Natural killer cell (primary cell): ENCODE measurements at regions not wholly inside any gene's neighbourhood (a gene's known extent, or its start where the extent isn't known, plus 50 kb on each side); places are given as distances from the start of the nearest gene placed in this dataset.

Source experiments
- ATAC-seq, 3 donors: fragments of 150-1000 bp in 2 of 3; fragments of 200-7000 bp in 1 of 3; cut with Tn5 transposase; 1 replicate in 1 of 3; 2 replicates in 2 of 3; pipeline ENCODE4 v1.10.0; 2021; ENCODE audit warnings: mild to moderate bottlenecking in 2 of 3, moderate library complexity in 2 of 3
- DNase-seq, 2 donors: peaks; one replicate each; pipeline versions ENCODE4 v3.0.0 to v3.0.0-alpha.2; 2013 to 2021; ENCODE audit warnings: mixed read lengths in 1 of 2
- H3K27ac ChIP-seq: one replicate; pipeline ENCODE4 v1.5.1; 2013; ENCODE audit warnings: mild to moderate bottlenecking, low read length
- H3K27me3 ChIP-seq: one replicate; pipeline ENCODE4 v1.6.1; 2013; ENCODE audit warnings: low read length; ENCODE audit not compliant: control insufficient read depth, insufficient read depth
- H3K36me3 ChIP-seq: one replicate; pipeline ENCODE4 v1.6.1; 2013; ENCODE audit warnings: low read length; ENCODE audit not compliant: control insufficient read depth, insufficient read depth
- H3K4me1 ChIP-seq: one replicate; pipeline ENCODE4 v1.6.1; 2013; ENCODE audit warnings: low read length; ENCODE audit not compliant: control insufficient read depth, insufficient read depth
- H3K4me3 ChIP-seq: one replicate; pipeline ENCODE4 v1.5.1; 2013; ENCODE audit warnings: low read length
- H3K9me3 ChIP-seq: one replicate; pipeline ENCODE4 v1.6.1; 2013; ENCODE audit warnings: low read length; ENCODE audit not compliant: control insufficient read depth, insufficient read depth
- H3K27ac Mint-ChIP-seq, 2 donors: one replicate each; pipeline ENCODE4 v1.8.0; 2022; ENCODE audit warnings: mild to moderate bottlenecking in 2 of 2, mixed read lengths in 2 of 2, moderate library complexity in 1 of 2
- H3K27me3 Mint-ChIP-seq, 2 donors: one replicate each; pipeline ENCODE4 v1.8.0; 2022; ENCODE audit warnings: low read depth in 2 of 2, mixed read lengths in 2 of 2
- H3K36me3 Mint-ChIP-seq: one replicate; pipeline ENCODE4 v1.8.0; 2022; ENCODE audit warnings: mixed read lengths
- H3K4me1 Mint-ChIP-seq, 2 donors: one replicate each; pipeline ENCODE4 v1.8.0; 2022; ENCODE audit warnings: mixed read lengths in 2 of 2
- H3K4me3 Mint-ChIP-seq: one replicate; pipeline ENCODE4 v1.8.0; 2022; ENCODE audit warnings: mild to moderate bottlenecking, moderate library complexity, mixed read lengths
- H3K9me3 Mint-ChIP-seq, 2 donors: one replicate each; pipeline ENCODE4 v1.8.0; 2022; ENCODE audit warnings: mixed read lengths in 2 of 2
- WGBS: methylation state at CpG from one replicate; pipeline ENCODE4 v1.1.7; 2013; ENCODE audit warnings: missing lambda C conversion rate; ENCODE audit not compliant: insufficient coverage; 5-methylcytosine and 5-hydroxymethylcytosine counted together
- intact Hi-C: fragments of 100-400 bp; cut with micrococcal nuclease; formaldehyde crosslinking; loops from one replicate; pipeline ENCODE4 v1.14.2; 2022
- TF ChIP-seq, protein P1 (sequence below): fragments of 200-600 bp; IDR thresholded peaks from one replicate; pipeline ENCODE4 v1.8.0; 2022; ENCODE audit warnings: antibody characterized with exemption

DNA sequence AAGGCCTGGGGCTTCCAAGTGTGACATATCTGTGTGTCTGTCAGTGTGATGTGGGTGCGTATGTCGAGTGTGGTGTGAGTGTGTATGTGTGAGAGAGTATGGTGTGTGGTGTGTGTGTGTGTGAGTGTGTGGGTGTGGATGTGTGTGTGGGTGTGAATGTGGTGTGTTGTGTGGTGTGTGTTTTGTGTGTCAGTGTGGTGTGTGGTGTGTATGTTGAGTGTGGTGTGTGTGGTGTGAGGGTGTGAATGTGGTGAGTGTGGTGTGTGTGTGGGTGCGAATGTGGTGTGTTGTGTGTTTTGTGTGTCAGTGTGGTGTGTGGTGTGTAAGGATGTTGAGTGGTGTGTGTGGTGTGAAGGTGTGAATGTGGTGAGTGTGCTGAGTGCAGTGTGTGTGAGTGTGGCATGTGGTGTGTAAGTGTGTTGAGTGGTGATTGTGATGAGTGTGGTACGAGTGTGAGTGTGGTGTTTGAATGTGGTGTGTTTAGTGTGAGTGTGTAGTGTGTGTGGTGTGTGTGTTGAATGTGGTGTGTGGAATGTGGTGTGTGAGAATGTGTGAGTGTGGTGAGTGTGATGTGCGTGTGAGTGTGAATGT, 61.6 kb upstream of the SORCS2 start:
- H3K4me3 ChIP-seq: no peak overlapping the region
- H3K4me3 Mint-ChIP-seq: no peak overlapping the region
- H3K27me3 Mint-ChIP-seq: peaks cover 0 to 9% of the 10 kb centered on the region in 2 donors
- peaks cover 0 to 5% of the 10 kb centered on the region in 2 donors for H3K4me1 Mint-ChIP-seq
- H3K27ac Mint-ChIP-seq: no peak overlapping the region
- intact Hi-C loops: no loop called here
- TF ChIP-seq, protein P1, sequence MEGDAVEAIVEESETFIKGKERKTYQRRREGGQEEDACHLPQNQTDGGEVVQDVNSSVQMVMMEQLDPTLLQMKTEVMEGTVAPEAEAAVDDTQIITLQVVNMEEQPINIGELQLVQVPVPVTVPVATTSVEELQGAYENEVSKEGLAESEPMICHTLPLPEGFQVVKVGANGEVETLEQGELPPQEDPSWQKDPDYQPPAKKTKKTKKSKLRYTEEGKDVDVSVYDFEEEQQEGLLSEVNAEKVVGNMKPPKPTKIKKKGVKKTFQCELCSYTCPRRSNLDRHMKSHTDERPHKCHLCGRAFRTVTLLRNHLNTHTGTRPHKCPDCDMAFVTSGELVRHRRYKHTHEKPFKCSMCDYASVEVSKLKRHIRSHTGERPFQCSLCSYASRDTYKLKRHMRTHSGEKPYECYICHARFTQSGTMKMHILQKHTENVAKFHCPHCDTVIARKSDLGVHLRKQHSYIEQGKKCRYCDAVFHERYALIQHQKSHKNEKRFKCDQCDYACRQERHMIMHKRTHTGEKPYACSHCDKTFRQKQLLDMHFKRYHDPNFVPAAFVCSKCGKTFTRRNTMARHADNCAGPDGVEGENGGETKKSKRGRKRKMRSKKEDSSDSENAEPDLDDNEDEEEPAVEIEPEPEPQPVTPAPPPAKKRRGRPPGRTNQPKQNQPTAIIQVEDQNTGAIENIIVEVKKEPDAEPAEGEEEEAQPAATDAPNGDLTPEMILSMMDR: no peak
- H3K27me3 ChIP-seq: no peaks in the 10 kb centered on the region
- H3K9me3 ChIP-seq: peaks cover 6% of the 10 kb centered on the region
- H3K9me3 Mint-ChIP-seq: peaks cover 2% of the 10 kb centered on the region in 2 donors
- 91% methylated on average over 5 of the region's 5 CpGs for WGBS
- no peak for ATAC-seq
- DNase-seq: no peak
- H3K36me3 Mint-ChIP-seq: no peaks in the 10 kb centered on the region
- no peaks in the 10 kb centered on the region for H3K36me3 ChIP-seq
- no peaks in the 10 kb centered on the region for H3K4me1 ChIP-seq
- no peak overlapping the region for H3K27ac ChIP-seq

DNA sequence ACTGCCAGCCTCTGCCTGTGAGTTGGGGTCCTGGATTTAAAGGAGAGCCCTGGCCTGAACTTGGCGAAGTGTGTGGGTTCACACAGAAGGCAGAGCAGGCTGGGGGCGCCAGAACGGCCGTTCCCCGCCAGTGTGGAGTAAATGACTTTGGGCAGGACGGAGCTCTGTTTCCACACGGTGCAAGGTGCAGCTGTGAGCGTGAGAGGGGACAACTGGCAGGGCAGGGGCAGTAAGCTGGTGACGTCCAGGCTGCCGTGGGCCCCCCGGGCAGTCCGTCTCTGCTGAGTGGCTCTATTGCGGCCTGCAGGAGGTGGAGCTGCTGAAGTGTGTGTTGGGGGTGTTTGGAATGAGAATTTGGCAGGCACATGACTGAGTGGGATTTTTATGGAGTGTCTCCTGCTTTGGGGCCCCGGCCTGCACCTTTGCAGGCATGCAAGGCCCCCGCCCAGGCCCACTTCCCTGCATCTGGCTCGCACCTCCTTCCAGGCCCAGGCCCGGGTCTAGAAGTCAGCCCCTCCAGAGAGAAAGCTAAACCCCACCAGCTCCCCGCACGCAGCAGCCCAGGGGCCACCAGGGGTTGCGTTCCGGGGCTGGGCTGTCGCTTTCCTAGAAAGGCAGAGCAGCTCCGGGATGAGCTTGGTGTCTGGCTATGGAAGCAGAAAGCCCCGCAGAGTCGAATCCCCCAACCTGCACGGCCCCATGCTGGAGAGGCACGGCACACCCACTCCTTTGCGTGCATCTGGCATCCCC, 62.2 kb upstream of the GRPEL1 start:
- TF ChIP-seq, protein P1: no peak
- Mint-ChIP-seq H3K27ac (no peak overlapping the region), H3K4me3 (no peak overlapping the region), H3K36me3 (no peaks in the 10 kb centered on the region), H3K27me3 (peaks cover 0 to 9% of the 10 kb centered on the region in 2 donors), H3K9me3 (peaks cover 2% of the 10 kb centered on the region in 2 donors), H3K4me1 (peaks cover 0 to 4% of the 10 kb centered on the region in 2 donors)
- Histone ChIP-seq H3K27ac (no peak overlapping the region), H3K4me1 (no peaks in the 10 kb centered on the region), H3K36me3 (no peaks in the 10 kb centered on the region), H3K9me3 (peaks cover 6% of the 10 kb centered on the region), H3K27me3 (no peaks in the 10 kb centered on the region), H3K4me3 (no peak overlapping the region)
- 84% methylated on average over 28 of the region's 28 CpGs for WGBS
- intact Hi-C loops: no loop called here
- ATAC-seq (no peak), DNase-seq (no peak)

DNA sequence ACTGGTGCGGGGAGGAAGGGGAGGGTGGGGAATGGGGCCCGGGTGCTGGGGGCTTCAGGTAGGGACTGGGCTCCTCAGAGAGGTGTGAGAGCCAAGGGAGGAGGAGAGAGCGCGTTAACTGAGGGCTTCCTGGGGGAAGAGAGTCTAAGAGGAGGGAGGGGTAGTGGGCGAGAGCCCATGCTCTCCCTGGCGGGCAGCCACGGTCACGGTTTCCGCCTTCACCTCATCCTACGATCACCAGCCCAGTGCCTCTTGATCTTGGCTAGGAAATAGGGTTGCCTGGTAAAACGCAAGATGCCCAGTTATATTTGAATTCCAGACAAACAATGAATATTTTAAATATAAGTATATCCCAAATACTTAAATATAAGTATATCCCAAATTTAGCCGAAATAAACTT, 60.8 kb upstream of the GRPEL1 start:
- no peak for DNase-seq
- intact Hi-C loops: no loop called here
- H3K27ac Mint-ChIP-seq: no peak overlapping the region
- H3K4me3 Mint-ChIP-seq: no peak overlapping the region
- Histone ChIP-seq H3K4me1 (no peaks in the 10 kb centered on the region), H3K27me3 (no peaks in the 10 kb centered on the region), H3K36me3 (no peaks in the 10 kb centered on the region), H3K9me3 (peaks cover 6% of the 10 kb centered on the region), H3K4me3 (no peak overlapping the region), H3K27ac (no peak overlapping the region)
- no peak for ATAC-seq
- WGBS: 86% methylated on average over 11 of the region's 12 CpGs
- TF ChIP-seq, protein P1: no peak
- H3K9me3 Mint-ChIP-seq: peaks cover 2% of the 10 kb centered on the region in 2 donors
- H3K27me3 Mint-ChIP-seq: peaks cover 0 to 5% of the 10 kb centered on the region in 2 donors
- no peaks in the 10 kb centered on the region for H3K36me3 Mint-ChIP-seq
- no peaks in the 10 kb centered on the region for H3K4me1 Mint-ChIP-seq
